ENCODE measurements at regions not wholly inside any gene's neighbourhood (a gene's known extent, or its start where the extent isn't known, plus 50 kb on each side); places are given as distances from the start of the nearest gene placed in this dataset.

DNA sequence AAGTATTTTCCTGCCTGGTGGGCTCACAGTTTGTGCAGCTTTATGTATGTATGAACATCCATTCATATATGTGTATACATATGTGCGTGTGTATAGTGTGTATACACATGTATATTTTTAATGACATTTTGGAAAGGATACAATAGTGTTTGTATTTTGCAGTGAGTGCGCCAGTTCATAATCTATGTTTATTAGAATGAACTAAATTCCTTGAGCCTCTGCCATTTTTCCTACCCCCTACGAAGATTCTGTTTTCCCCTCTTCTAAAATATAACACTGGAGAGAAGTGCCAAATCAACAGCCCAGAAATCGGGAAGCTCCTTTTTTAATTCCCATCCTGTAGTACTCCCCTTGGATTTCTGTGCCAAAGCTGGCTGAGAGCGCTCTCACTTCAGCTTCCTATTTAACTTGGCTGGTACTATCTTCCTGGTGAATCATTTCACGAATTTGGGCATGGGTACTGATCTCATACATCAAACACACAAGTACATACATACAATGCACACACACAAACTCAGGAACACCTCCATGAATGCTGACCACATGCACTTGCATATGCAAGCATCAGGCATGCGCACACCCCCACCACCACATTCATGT is 578.4 kb upstream of the WWC1 start:
- no peak overlapping the region for H3K4me3 ChIP-seq (replicated peaks in 1 of 3; ENCODE audit: insufficient read depth in 1 of 3, low read depth in 1 of 3, low read length in 3 of 3)
- ChIA-PET CTCF (interaction anchor here (0.5 kb wide), 1 partner anchor 466 kb away, joined by 3 read pairs; no protein-coding TSS in a partner anchor), POLR2A (no interaction called here)
- H3K79me2 ChIP-seq (ENCODE audit: control insufficient read depth, insufficient read depth, low read length): no peaks in the 10 kb centered on the region
- H3K4me1 ChIP-seq (ENCODE audit: control insufficient read depth, extremely low read depth, insufficient read depth, low read length): no peaks in the 10 kb centered on the region
- TF ChIP-seq MYC (IDR thresholded peaks at IDR 0.05; ENCODE audit: low read depth, low read length) (no peak), JUN (IDR thresholded peaks at IDR 0.05; ENCODE audit: borderline replicate concordance, insufficient read depth, insufficient read length, low read depth) (no peak), MAX (IDR thresholded peaks at IDR 0.05; ENCODE audit: insufficient read depth, insufficient read length) (no peak), FOS (IDR thresholded peaks at IDR 0.05; ENCODE audit: borderline replicate concordance, insufficient read depth, low read length) (no peak), GATA2 (IDR thresholded peaks at IDR 0.05; ENCODE audit: insufficient read depth, insufficient read length, low read depth, low read length) (no peak), CTCF (IDR thresholded peaks at IDR 0.05; ENCODE audit: extremely low read depth in 1 of 2, insufficient read depth in 1 of 2, low read depth in 1 of 2, low read length in 2 of 2) (no peak), POLR2A (IDR thresholded peaks at IDR 0.05; ENCODE audit: low read depth, low read length) (no peak), POLR2AphosphoS5 (IDR thresholded peaks at IDR 0.05; ENCODE audit: insufficient read depth, low read depth, low read length) (no peak), EZH2 (IDR thresholded peaks at IDR 0.05; ENCODE audit: borderline replicate concordance, low read depth, low read length, severe bottlenecking) (no peak)
- no peaks in the 10 kb centered on the region for H3K9me1 ChIP-seq (replicated peaks; ENCODE audit: control insufficient read depth, extremely low read depth, insufficient read depth, low read length)
- H3K4me2 ChIP-seq (ENCODE audit: insufficient read depth, low read length): no peak overlapping the region
- no peak for FAIRE-seq
- H3K9ac ChIP-seq (replicated peaks; ENCODE audit: extremely low read depth, insufficient read depth, low read length): no peak overlapping the region
- no peaks in the 10 kb centered on the region for H3K27me3 ChIP-seq (ENCODE audit: control insufficient read depth in 2 of 2, insufficient read depth in 2 of 2, low read length in 2 of 2)
- no peaks in the 10 kb centered on the region for H4K20me1 ChIP-seq (replicated peaks; ENCODE audit: control insufficient read depth, extremely low read depth, insufficient read depth, low read length)
- H2AFZ ChIP-seq (ENCODE audit: low read depth, low read length): no peak overlapping the region
- peaks cover under 1% of the 10 kb centered on the region for H3K9me3 ChIP-seq (replicated peaks; ENCODE audit: control insufficient read depth, insufficient read depth, low read length)
- no peak for DNase-seq (ENCODE audit: low read depth, low spot score)
- dilution Hi-C loops (cut with MboI; ENCODE audit: extremely low pct_ligation_motif_present, low sequenced_read_pairs): no loop called here
- H3K36me3 ChIP-seq (ENCODE audit: control insufficient read depth in 2 of 2, extremely low read depth in 1 of 2, insufficient read depth in 2 of 2, low read length in 2 of 2): no peaks in the 10 kb centered on the region
- BruUV-seq (replicated peaks): no TSS peak
- intact Hi-C loops (cut with micrococcal nuclease): no loop called here
- no peak overlapping the region for H3K27ac ChIP-seq (ENCODE audit: insufficient read depth, low read depth, low read length)

Data from endothelial cell of umbilical vein (primary cell).